PC-9 (cell line): ENCODE measurements at regions not wholly inside any gene's neighbourhood (a gene's known extent, or its start where the extent isn't known, plus 50 kb on each side); places are given as distances from the start of the nearest gene placed in this dataset.

Source experiments
- BruUV-seq: library from RNA; stranded (reverse); fragments of 400-500 nt; replicated peaks from 2 replicates; lab custom pipeline; 2021; lab: Mats Ljungman, UMichigan
- CTCF ChIA-PET: fragments of 300-600 bp; sonication (Branson Sonifier 250); formaldehyde crosslinking; loops from one replicate; lab custom pipeline; 2022; ENCODE audit warnings: antibody characterized with exemption; lab: Charles Lee
- POLR2A ChIA-PET: fragments of 300-600 bp; sonication (Branson Sonifier 250); formaldehyde crosslinking; loops from one replicate; lab custom pipeline; 2022; ENCODE audit warnings: antibody characterized with exemption; ENCODE audit not compliant: unreplicated experiment; lab: Charles Lee
- DNase-seq, 2 experiments: peaks; one replicate each; pipeline versions ENCODE4 v3.0.0 to v3.0.0-alpha.2; 2015 to 2022; ENCODE audit warnings: mixed read lengths in 1 of 2
- H2AFZ ChIP-seq: fragments of 200-600 bp; sonication (generic); 2 replicates; pipeline ENCODE4 v1.8.1; 2017; ENCODE audit warnings: antibody characterized with exemption
- H3F3A ChIP-seq: fragments of 200-600 bp; sonication (generic); 2 replicates; pipeline ENCODE4 v1.8.1; 2017; ENCODE audit warnings: antibody characterized with exemption, mild to moderate bottlenecking, low read depth; ENCODE audit not compliant: insufficient read depth
- H3K27ac ChIP-seq: fragments of 200-600 bp; sonication (generic); 2 replicates; pipeline ENCODE4 v1.6.1; 2016; ENCODE audit warnings: mixed run types
- H3K27me3 ChIP-seq: fragments of 200-600 bp; sonication (generic); 2 replicates; pipeline ENCODE4 v1.6.1; 2016; ENCODE audit warnings: low read depth, mixed run types; ENCODE audit not compliant: insufficient read depth
- H3K36me3 ChIP-seq: fragments of 200-600 bp; sonication (generic); 2 replicates; pipeline ENCODE4 v1.6.1; 2016; ENCODE audit warnings: low read depth, mixed run types
- H3K4me1 ChIP-seq: fragments of 200-600 bp; sonication (generic); replicated peaks from 2 replicates; pipeline ENCODE4 v1.6.1; 2016; ENCODE audit warnings: mixed run types; ENCODE audit not compliant: insufficient read depth
- H3K4me2 ChIP-seq: fragments of 200-600 bp; sonication (generic); 2 replicates; pipeline ENCODE4 v1.6.1; 2017; ENCODE audit warnings: mixed run types
- H3K4me3 ChIP-seq: fragments of 200-600 bp; sonication (generic); 2 replicates; pipeline ENCODE4 v1.6.1; 2016; ENCODE audit warnings: mixed run types
- H3K79me2 ChIP-seq: fragments of 200-600 bp; sonication (generic); 2 replicates; pipeline ENCODE4 v1.6.1; 2017; ENCODE audit warnings: low read depth, mixed run types
- H3K9me2 ChIP-seq: fragments of 200-600 bp; sonication (generic); 2 replicates; pipeline ENCODE4 v1.8.1; 2017; ENCODE audit warnings: mild to moderate bottlenecking; ENCODE audit not compliant: insufficient read depth
- H3K9me3 ChIP-seq: fragments of 200-600 bp; sonication (generic); 2 replicates; pipeline ENCODE4 v1.8.1; 2016; ENCODE audit warnings: low read depth; ENCODE audit not compliant: insufficient read depth
- H4K20me1 ChIP-seq: fragments of 200-600 bp; sonication (generic); 2 replicates; pipeline ENCODE4 v1.8.1; 2017; ENCODE audit not compliant: insufficient read depth
- CTCF ChIP-seq: fragments of 200-600 bp; sonication (generic); conservative IDR thresholded peaks from 2 replicates; pipeline ENCODE4 v1.6.1; 2017; ENCODE audit warnings: mixed run types, antibody characterized with exemption, mild to moderate bottlenecking, moderate library complexity
- EZH2 ChIP-seq: fragments of 200-600 bp; sonication (generic); IDR thresholded peaks from 2 replicates; pipeline ENCODE4 v1.8.0; 2017; ENCODE audit warnings: antibody characterized with exemption, low read depth
- intact Hi-C: fragments of 100-400 bp; cut with micrococcal nuclease; formaldehyde crosslinking; loops from one replicate; pipeline ENCODE4 v1.10.0; 2022; ENCODE audit not compliant: unreplicated experiment

GRCh38 chr16:6861815-6862477 is 470.7 kb upstream of the RBFOX1 start:
- no peaks in the 10 kb centered on the region; the same call in 1 of the 2 replicates for H4K20me1 ChIP-seq
- no peaks in the 10 kb centered on the region for H3K9me3 ChIP-seq
- ChIA-PET POLR2A (no interaction called here), CTCF (interaction anchor here (0.6 kb wide), 1 partner anchor 1589 kb away, joined by 5 read pairs; no protein-coding TSS in a partner anchor)
- H3K36me3 ChIP-seq: no peaks in the 10 kb centered on the region
- no peak overlapping the region for H2AFZ ChIP-seq
- no peaks in the 10 kb centered on the region for H3K79me2 ChIP-seq
- no peak overlapping the region for H3K4me3 ChIP-seq
- H3K4me2 ChIP-seq: no peak overlapping the region
- intact Hi-C loops: no loop called here
- H3K27ac ChIP-seq: no peak overlapping the region
- no peaks in the 10 kb centered on the region for H3F3A ChIP-seq
- H3K27me3 ChIP-seq: peaks cover 2% of the 10 kb centered on the region; the same call in 1 of the 2 replicates
- H3K9me2 ChIP-seq: no peaks in the 10 kb centered on the region
- TF ChIP-seq CTCF (no peak), EZH2 (no peak)
- no peak for DNase-seq
- no TSS peak for BruUV-seq
- H3K4me1 ChIP-seq: no peaks in the 10 kb centered on the region

GRCh38 chr16:6861135-6861814 is 471.4 kb upstream of the RBFOX1 start:
- no peaks in the 10 kb centered on the region for H3K79me2 ChIP-seq
- H3K4me2 ChIP-seq: no peak overlapping the region
- intact Hi-C loops: no loop called here
- POLR2A ChIA-PET: no interaction called here
- DNase-seq: no peak
- H3K27ac ChIP-seq: no peak overlapping the region
- no peak overlapping the region for H2AFZ ChIP-seq
- H4K20me1 ChIP-seq: no peaks in the 10 kb centered on the region; the same call in 1 of the 2 replicates
- BruUV-seq: no TSS peak
- H3K9me2 ChIP-seq: no peaks in the 10 kb centered on the region
- H3K4me1 ChIP-seq: no peaks in the 10 kb centered on the region
- H3K4me3 ChIP-seq: no peak overlapping the region
- no peaks in the 10 kb centered on the region for H3F3A ChIP-seq
- H3K9me3 ChIP-seq: no peaks in the 10 kb centered on the region
- peaks cover 3% of the 10 kb centered on the region; the same call in 1 of the 2 replicates for H3K27me3 ChIP-seq
- CTCF ChIA-PET: interaction anchor here (0.6 kb wide), 1 partner anchor 1588 kb away, joined by 5 read pairs; no protein-coding TSS in a partner anchor
- H3K36me3 ChIP-seq: no peaks in the 10 kb centered on the region
- no peak for TF ChIP-seq CTCF
- no peak for TF ChIP-seq EZH2

GRCh38 chr16:6857575-6857974 is 475.1 kb upstream of the RBFOX1 start:
- intact Hi-C loops: no loop called here
- no peaks in the 10 kb centered on the region for H3K4me1 ChIP-seq
- no TSS peak for BruUV-seq
- H3K27ac ChIP-seq: no peak overlapping the region
- CTCF ChIA-PET: no interaction called here
- no peak overlapping the region for H3K4me3 ChIP-seq
- H3K9me3 ChIP-seq: no peaks in the 10 kb centered on the region
- H2AFZ ChIP-seq: no peak overlapping the region
- POLR2A ChIA-PET: no interaction called here
- no peaks in the 10 kb centered on the region for H3F3A ChIP-seq
- H3K36me3 ChIP-seq: no peaks in the 10 kb centered on the region
- no peaks in the 10 kb centered on the region for H3K79me2 ChIP-seq
- no peak overlapping the region for H3K4me2 ChIP-seq
- no peaks in the 10 kb centered on the region; the same call in 1 of the 2 replicates for H4K20me1 ChIP-seq
- TF ChIP-seq CTCF: no peak
- TF ChIP-seq EZH2: no peak
- peaks cover 8% of the 10 kb centered on the region; the same call in 1 of the 2 replicates for H3K27me3 ChIP-seq
- H3K9me2 ChIP-seq: no peaks in the 10 kb centered on the region
- DNase-seq: no peak
